HepG2 (cell line): ENCODE measurements at regions not wholly inside any gene's neighbourhood (a gene's known extent, or its start where the extent isn't known, plus 50 kb on each side); places are given as distances from the start of the nearest gene placed in this dataset.
"Not testable (repeated sequence)": the region's sequence is repeated elsewhere in the genome, so short reads cannot be mapped to it uniquely, and the experiment has no call there.

Source experiments
- ATAC-seq: fragments of 200-7000 bp; cut with Tn5 transposase; 3 replicates; pipeline ENCODE4 v1.9.1; 2020; ENCODE audit warnings: mild to moderate bottlenecking, moderate library complexity
- BruUV-seq: library from RNA; stranded (reverse); fragments of 400-500 nt; replicated peaks from 2 replicates; lab custom pipeline; 2021; lab: Mats Ljungman, UMichigan
- CTCF ChIA-PET: fragments of 300-600 bp; formaldehyde crosslinking; extraction: SDS; loops from one replicate; lab custom pipeline; 2021; ENCODE audit warnings: low total read pairs, inconsistent platforms, low intra/inter-chr PET ratio; lab: Yijun Ruan, JAX
- POLR2A ChIA-PET: fragments of 350-600 bp; sonication (Branson Sonifier 250); formaldehyde crosslinking; loops from one replicate; lab custom pipeline; 2020; ENCODE audit warnings: antibody characterized with exemption, inconsistent platforms; lab: Yijun Ruan, JAX
- DNase-seq: peaks from one replicate; pipeline ENCODE4 v3.0.0-alpha.2; 2015; ENCODE audit warnings: low spot score
- FAIRE-seq: peaks from 3 replicates; lab custom pipeline; 2011; peaks lifted over from hg19 to GRCh38; lab: Jason Lieb, UNC
- H2AFZ ChIP-seq: one replicate; pipeline ENCODE4 v1.6.1; 2011; ENCODE audit warnings: low read length, inconsistent platforms
- H3K27ac ChIP-seq: fragments of 300-600 bp; 3 replicates; pipeline ENCODE4 v1.8.0; 2011; ENCODE audit warnings: mixed run types, mild to moderate bottlenecking, mixed read lengths, low read length, inconsistent platforms; ENCODE audit not compliant: insufficient read depth; ENCODE audit errors: extremely low read length
- H3K27me3 ChIP-seq, 2 experiments: fragments of 200-600 bp in 1 of 2; 2 replicates in 1 of 2; 3 replicates in 1 of 2; pipeline versions ENCODE4 v1.6.0 to v1.8.0; 2011; ENCODE audit warnings: low read length in 2 of 2, mild to moderate bottlenecking in 2 of 2, moderate library complexity in 2 of 2, inconsistent platforms in 1 of 2; ENCODE audit not compliant: insufficient read depth in 2 of 2, control insufficient read depth in 1 of 2
- H3K36me3 ChIP-seq, 2 experiments: fragments of 200-600 bp in 1 of 2; replicated peaks in 1 of 2; 2 replicates in 1 of 2; 3 replicates in 1 of 2; pipeline versions ENCODE4 v1.5.1 to v1.8.0; 2011; ENCODE audit warnings: low read length in 2 of 2, inconsistent platforms in 1 of 2; ENCODE audit not compliant: insufficient read depth in 2 of 2, control insufficient read depth in 1 of 2
- H3K4me1 ChIP-seq: 2 replicates; pipeline ENCODE4 v1.5.1; 2012; ENCODE audit warnings: low read length, inconsistent platforms; ENCODE audit not compliant: insufficient read depth
- H3K4me2 ChIP-seq: 2 replicates; pipeline ENCODE4 v1.6.0; 2011; ENCODE audit warnings: low read depth, low read length, inconsistent platforms
- H3K4me3 ChIP-seq, 3 experiments: fragments of 200-600 bp in 1 of 3; sonication (generic), shearing (Covaris generic) in 1 of 3; replicated peaks in 1 of 3; 2 replicates each; pipeline ENCODE4 v1.5.1; 2011 to 2016; ENCODE audit warnings: low read length in 3 of 3, inconsistent platforms in 2 of 3, low read depth in 2 of 3, mild to moderate bottlenecking in 2 of 3, control low read depth in 1 of 3, mixed read lengths in 1 of 3; ENCODE audit not compliant: insufficient read depth in 1 of 3
- H3K79me2 ChIP-seq: one replicate; pipeline ENCODE4 v1.6.1; 2011; ENCODE audit warnings: low read length, inconsistent platforms; ENCODE audit not compliant: insufficient read depth
- H3K9ac ChIP-seq: 2 replicates; pipeline ENCODE4 v1.6.0; 2011; ENCODE audit warnings: mild to moderate bottlenecking, low read depth, low read length, inconsistent platforms; ENCODE audit not compliant: insufficient read depth
- H3K9me3 ChIP-seq: 2 replicates; pipeline ENCODE4 v1.5.1; 2012; ENCODE audit warnings: mild to moderate bottlenecking, low read length
- H4K20me1 ChIP-seq: 2 replicates; pipeline ENCODE4 v1.6.0; 2011; ENCODE audit warnings: inconsistent platforms, mild to moderate bottlenecking, low read length, moderate library complexity; ENCODE audit not compliant: insufficient read depth
- ZNF687 ChIP-seq: sonication (generic); formaldehyde crosslinking; IDR thresholded peaks from 2 replicates; pipeline ENCODE4 v1.5.1; 2020; ENCODE audit warnings: mild to moderate bottlenecking, missing genetic modification reagents, moderate library complexity
- WGBS: methylation state at CpG from one replicate; pipeline ENCODE4 v1.1.6; 2017; ENCODE audit warnings: low lambda C conversion rate; 5-methylcytosine and 5-hydroxymethylcytosine counted together
- in situ Hi-C: cut with HindIII; loops from 2 replicates; pipeline ENCODE4 v1.10.0; 2017; ENCODE audit warnings: low pct_unique_long_range_greater_than_20kb; ENCODE audit not compliant: extremely low pct_ligation_motif_present
- intact Hi-C: fragments of 100-400 bp; cut with micrococcal nuclease; formaldehyde crosslinking; loops from one replicate; pipeline ENCODE4 v1.10.0; 2022; ENCODE audit not compliant: unreplicated experiment

GRCh38 chr20:29430531-29430930 is 1826.9 kb upstream of the DEFB115 start (continued):
- TF ChIP-seq ZNF687: no peak

- H4K20me1 ChIP-seq, in situ Hi-C loops, H3K36me3 ChIP-seq, DNase-seq, BruUV-seq, intact Hi-C loops, CTCF ChIA-PET, ATAC-seq, H3K27ac ChIP-seq, POLR2A ChIA-PET, H3K4me1 ChIP-seq, H3K79me2 ChIP-seq, H3K9ac ChIP-seq, H3K4me3 ChIP-seq, FAIRE-seq, H2AFZ ChIP-seq, H3K4me2 ChIP-seq, H3K9me3 ChIP-seq, H3K27me3 ChIP-seq: not testable (repeated sequence)
- WGBS: 0% methylated on average over 3 of the region's 3 CpGs
Measured at GRCh38 chr20:29440721-29441120, 1816.7 kb upstream of the DEFB115 start.
